GM12875 (cell line): ENCODE measurements at regions not wholly inside any gene's neighbourhood (a gene's known extent, or its start where the extent isn't known, plus 50 kb on each side); places are given as distances from the start of the nearest gene placed in this dataset.

Experiments
- H3K4me3 ChIP-seq: one replicate; pipeline ENCODE4 v1.5.1; 2011; ENCODE audit warnings: low read depth, low read length, control low read depth
- TF ChIP-seq, protein P1 (sequence below): IDR thresholded peaks from 2 replicates; pipeline ENCODE4 v1.5.1; 2011; ENCODE audit warnings: low read depth, mild to moderate bottlenecking, control low read depth, inconsistent platforms, low read length, moderate library complexity, borderline replicate concordance; ENCODE audit not compliant: insufficient read depth

DNA sequence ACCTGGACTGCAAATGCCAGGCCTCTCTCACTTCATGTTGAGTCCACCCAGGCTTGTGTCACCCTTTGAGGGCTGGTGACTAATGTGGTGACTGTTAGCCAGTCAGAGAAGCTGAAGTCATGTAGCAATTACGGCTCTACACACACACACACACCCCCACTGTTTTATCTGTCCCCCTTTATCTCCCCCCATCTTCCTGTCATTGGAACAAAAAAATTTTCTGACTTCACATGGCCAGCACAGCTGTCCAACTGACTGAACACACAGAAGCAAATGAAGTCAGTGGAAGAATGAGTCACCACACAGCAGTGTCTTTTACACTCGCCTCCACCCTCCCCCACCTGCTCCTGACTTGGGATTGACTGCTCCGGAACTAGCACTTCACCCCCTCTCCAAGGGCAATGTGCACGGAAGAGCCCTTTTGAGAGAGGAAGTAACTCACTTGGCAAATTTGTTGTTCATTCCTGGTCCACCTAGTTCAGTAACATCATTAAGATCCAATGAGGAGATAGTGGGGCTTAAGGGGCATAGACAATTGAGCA lies 198.0 kb downstream of the RNF144B start:
- TF ChIP-seq, protein P1, sequence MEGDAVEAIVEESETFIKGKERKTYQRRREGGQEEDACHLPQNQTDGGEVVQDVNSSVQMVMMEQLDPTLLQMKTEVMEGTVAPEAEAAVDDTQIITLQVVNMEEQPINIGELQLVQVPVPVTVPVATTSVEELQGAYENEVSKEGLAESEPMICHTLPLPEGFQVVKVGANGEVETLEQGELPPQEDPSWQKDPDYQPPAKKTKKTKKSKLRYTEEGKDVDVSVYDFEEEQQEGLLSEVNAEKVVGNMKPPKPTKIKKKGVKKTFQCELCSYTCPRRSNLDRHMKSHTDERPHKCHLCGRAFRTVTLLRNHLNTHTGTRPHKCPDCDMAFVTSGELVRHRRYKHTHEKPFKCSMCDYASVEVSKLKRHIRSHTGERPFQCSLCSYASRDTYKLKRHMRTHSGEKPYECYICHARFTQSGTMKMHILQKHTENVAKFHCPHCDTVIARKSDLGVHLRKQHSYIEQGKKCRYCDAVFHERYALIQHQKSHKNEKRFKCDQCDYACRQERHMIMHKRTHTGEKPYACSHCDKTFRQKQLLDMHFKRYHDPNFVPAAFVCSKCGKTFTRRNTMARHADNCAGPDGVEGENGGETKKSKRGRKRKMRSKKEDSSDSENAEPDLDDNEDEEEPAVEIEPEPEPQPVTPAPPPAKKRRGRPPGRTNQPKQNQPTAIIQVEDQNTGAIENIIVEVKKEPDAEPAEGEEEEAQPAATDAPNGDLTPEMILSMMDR: no peak
- H3K4me3 ChIP-seq: no peak overlapping the region

DNA sequence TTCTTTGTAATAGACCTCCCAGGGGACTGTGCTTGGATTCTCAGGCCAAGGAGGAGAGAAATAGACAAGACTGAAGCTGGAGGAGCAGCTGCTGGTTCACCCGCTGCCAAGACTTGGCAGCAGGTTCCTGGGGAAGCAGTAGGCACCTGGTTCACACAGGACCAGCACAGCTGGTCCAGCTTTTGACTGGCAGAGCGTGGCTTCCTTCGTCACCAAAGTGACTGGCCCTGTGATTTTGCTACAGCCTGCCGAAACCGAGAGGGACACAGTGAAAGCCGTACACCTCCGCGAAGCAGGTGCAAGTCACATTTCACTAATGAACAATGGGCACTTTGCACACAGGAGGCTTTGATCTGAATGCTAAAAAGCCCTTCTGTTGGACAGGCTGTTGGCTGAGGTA lies 199.0 kb downstream of the RNF144B start:
- H3K4me3 ChIP-seq: no peak overlapping the region
- TF ChIP-seq, protein P1: no peak

DNA sequence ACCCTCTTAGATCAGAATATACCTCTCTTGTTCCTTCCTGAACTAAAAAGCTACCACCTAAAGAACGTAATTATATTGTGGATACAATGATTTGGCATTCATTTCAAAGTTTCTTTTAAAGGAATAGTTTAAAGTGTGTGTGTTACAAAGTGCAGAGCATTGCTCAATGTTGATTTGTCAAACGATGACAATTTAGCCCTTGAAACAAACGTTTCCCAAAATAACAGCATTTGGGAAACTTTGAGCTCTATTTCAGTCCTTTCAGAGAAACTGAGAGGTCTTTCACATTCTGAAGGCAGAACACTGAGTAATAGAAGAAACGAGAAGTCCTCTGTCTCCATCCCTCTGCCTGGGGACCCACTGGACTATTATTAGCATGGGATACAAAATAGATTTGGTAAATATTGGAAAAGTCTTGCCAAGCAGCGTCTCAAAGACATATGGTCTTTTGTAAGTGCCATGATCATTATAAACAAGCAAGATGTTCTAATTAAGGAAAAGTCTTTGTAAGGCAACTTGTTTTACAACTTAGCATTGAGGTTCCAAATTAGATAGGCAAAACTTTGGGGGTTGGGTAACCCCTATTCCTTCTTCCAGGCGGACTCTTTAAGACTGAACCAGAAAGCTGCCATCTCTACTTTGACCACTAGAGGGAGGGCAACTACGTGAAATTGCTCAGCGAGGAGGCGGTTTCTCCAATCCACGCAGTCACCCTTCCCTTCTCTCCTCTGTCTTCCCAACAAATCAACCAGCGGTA lies 208.8 kb downstream of the RNF144B start:
- H3K4me3 ChIP-seq: no peak overlapping the region

DNA sequence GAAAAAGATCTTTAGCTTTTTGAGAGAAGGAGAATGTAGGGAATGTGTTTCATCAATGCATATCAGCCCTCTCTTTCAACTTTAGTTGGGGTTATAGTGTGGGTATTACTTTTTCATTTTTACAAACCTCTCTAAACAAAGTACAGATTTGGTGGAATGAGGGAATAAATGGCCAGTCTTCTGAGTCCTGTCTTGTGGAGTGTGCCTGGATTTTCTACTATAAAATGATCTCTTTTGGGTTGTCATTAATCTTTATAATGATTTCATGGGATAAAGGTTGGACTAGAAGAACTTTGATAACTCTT lies 209.3 kb downstream of the RNF144B start:
- H3K4me3 ChIP-seq: no peak overlapping the region
- TF ChIP-seq, protein P1: no peak

More for the DNA sequence above, 208.8 kb downstream of the RNF144B start:
- TF ChIP-seq, protein P1: peak; percentile 88

DNA sequence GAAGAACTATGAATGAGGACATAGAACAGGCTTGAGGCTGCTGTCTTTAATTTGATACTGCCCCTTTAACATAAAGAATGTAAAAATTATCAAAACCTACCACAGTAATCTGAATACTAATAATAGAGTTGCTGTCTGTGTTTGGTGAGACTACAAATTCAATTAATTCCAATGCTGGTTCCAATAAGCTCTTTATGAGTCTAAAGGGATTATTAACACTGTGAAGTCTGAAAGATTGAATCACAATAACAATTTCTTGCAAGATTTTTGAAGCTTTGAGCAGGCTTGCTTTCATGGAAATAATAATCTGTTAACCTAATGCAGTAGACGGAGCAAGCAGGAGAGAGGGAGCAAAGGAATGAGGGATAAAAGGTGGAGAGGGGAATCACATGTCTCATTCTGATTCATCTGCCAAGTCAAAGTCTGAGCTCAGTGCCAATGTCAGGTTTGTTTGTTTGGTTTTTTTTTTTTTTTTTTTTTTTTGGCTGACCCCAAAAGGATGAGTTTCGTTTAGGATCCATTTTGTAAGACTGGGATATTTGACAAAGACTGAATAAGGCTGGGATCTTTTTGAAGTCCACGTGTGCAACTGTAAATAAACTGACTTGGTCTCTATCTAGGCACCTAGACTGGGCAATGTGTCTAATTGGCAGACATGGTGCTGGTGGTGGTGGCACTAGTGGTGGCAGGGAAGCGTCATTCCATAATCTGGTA lies 211.6 kb downstream of the RNF144B start:
- TF ChIP-seq, protein P1: no peak
- no peak overlapping the region for H3K4me3 ChIP-seq

DNA sequence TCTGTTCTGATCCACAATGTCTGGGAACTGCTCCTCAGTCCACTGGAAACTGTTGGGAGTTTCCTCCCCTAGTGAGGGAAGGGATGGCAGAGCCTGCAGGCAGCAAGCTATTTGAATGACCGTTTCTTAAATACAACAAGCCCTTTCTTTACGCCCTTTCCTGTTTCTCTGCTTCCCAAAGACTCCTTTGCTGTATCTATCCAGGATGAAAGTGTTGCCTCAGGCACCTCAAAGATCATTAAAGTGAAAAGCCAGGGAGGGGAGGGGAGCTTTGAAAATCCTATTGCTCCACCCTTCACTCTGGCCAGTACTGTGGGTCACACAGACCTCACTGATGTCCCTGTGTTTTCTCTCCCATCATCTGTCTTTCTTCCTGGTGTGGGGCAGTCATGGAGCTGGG lies 213.1 kb downstream of the RNF144B start:
- H3K4me3 ChIP-seq: no peak overlapping the region
- TF ChIP-seq, protein P1: no peak
